ENCODE measurements at regions not wholly inside any gene's neighbourhood (a gene's known extent, or its start where the extent isn't known, plus 50 kb on each side); places are given as distances from the start of the nearest gene placed in this dataset.

GRCh38 chr14:89531661-89532335 lies 114.8 kb upstream of the FOXN3 start:
- Histone ChIP-seq H3K27ac (ENCODE audit: low read depth, low read length) (no peak overlapping the region), H3K9ac (ENCODE audit: low read length) (no peak overlapping the region), H3K9me3 (ENCODE audit: insufficient read depth, low read depth, low read length) (no peaks in the 10 kb centered on the region), H3K27me3 (ENCODE audit: insufficient read depth, low read length) (no peaks in the 10 kb centered on the region), H3K36me3 (ENCODE audit: insufficient read depth, low read length) (no peaks in the 10 kb centered on the region), H2AFZ (ENCODE audit: low read depth, low read length) (no peak overlapping the region), H3K4me2 (ENCODE audit: low read length) (no peak overlapping the region), H3K4me1 (ENCODE audit: insufficient read depth, low read length) (peaks cover 16% of the 10 kb centered on the region), H4K20me1 (ENCODE audit: insufficient read depth, low read length) (no peaks in the 10 kb centered on the region), H3K4me3 (ENCODE audit: insufficient read depth, low read depth, low read length) (no peak overlapping the region), H3K79me2 (ENCODE audit: insufficient read depth, low read length) (peaks cover 4% of the 10 kb centered on the region)
- DNase-seq (ENCODE audit: low read depth) (no peak), FAIRE-seq (no peak)
- H3K4me1 Mint-ChIP-seq (ENCODE audit: low read depth, unreplicated experiment) = peaks cover 21% of the 10 kb centered on the region
- TF ChIP-seq EZH2 (IDR thresholded peaks at IDR 0.05; ENCODE audit: insufficient read depth, low read length) = no peak
- TF ChIP-seq CTCF (IDR thresholded peaks at IDR 0.05; ENCODE audit: insufficient read depth, low read depth, low read length) = no peak
- no peak overlapping the region for H3K4me3 Mint-ChIP-seq (ENCODE audit: unreplicated experiment)
- H3K36me3 Mint-ChIP-seq (ENCODE audit: low read depth, unreplicated experiment) = peaks cover 3% of the 10 kb centered on the region
- H3K27ac Mint-ChIP-seq (ENCODE audit: unreplicated experiment) = no peak overlapping the region
- H3K9me3 Mint-ChIP-seq (ENCODE audit: unreplicated experiment) = peaks cover 3% of the 10 kb centered on the region
- no peaks in the 10 kb centered on the region for H3K27me3 Mint-ChIP-seq (ENCODE audit: low read depth, unreplicated experiment)

GRCh38 chr14:89524990-89525667 lies 108.1 kb upstream of the FOXN3 start:
- Histone ChIP-seq H4K20me1 (ENCODE audit: insufficient read depth, low read length) (no peaks in the 10 kb centered on the region), H3K4me1 (ENCODE audit: insufficient read depth, low read length) (no peaks in the 10 kb centered on the region), H3K9me3 (ENCODE audit: insufficient read depth, low read depth, low read length) (peaks cover 3% of the 10 kb centered on the region), H3K27ac (ENCODE audit: low read depth, low read length) (no peak overlapping the region), H3K4me3 (ENCODE audit: insufficient read depth, low read depth, low read length) (no peak overlapping the region), H3K4me2 (ENCODE audit: low read length) (no peak overlapping the region), H2AFZ (ENCODE audit: low read depth, low read length) (no peak overlapping the region), H3K79me2 (ENCODE audit: insufficient read depth, low read length) (peaks cover 7% of the 10 kb centered on the region), H3K27me3 (ENCODE audit: insufficient read depth, low read length) (no peaks in the 10 kb centered on the region), H3K36me3 (ENCODE audit: insufficient read depth, low read length) (no peaks in the 10 kb centered on the region), H3K9ac (ENCODE audit: low read length) (no peak overlapping the region)
- FAIRE-seq = no peak
- TF ChIP-seq CTCF (IDR thresholded peaks at IDR 0.05; ENCODE audit: insufficient read depth, low read depth, low read length) (no peak), EZH2 (IDR thresholded peaks at IDR 0.05; ENCODE audit: insufficient read depth, low read length) (no peak)
- H3K27me3 Mint-ChIP-seq (ENCODE audit: low read depth, unreplicated experiment) = no peaks in the 10 kb centered on the region
- no peak overlapping the region for H3K4me3 Mint-ChIP-seq (ENCODE audit: unreplicated experiment)
- DNase-seq (ENCODE audit: low read depth) = no peak
- H3K27ac Mint-ChIP-seq (ENCODE audit: unreplicated experiment) = no peak overlapping the region
- peaks cover 3% of the 10 kb centered on the region for H3K9me3 Mint-ChIP-seq (ENCODE audit: unreplicated experiment)
- H3K4me1 Mint-ChIP-seq (ENCODE audit: low read depth, unreplicated experiment) = peaks cover 7% of the 10 kb centered on the region
- peaks cover 7% of the 10 kb centered on the region for H3K36me3 Mint-ChIP-seq (ENCODE audit: low read depth, unreplicated experiment)

- H3K4me1 Mint-ChIP-seq (ENCODE audit: low read depth, unreplicated experiment) = peaks cover 7% of the 10 kb centered on the region
- H3K27ac Mint-ChIP-seq (ENCODE audit: unreplicated experiment) = no peak overlapping the region
- FAIRE-seq = no peak
- no peaks in the 10 kb centered on the region for H3K4me1 ChIP-seq (ENCODE audit: insufficient read depth, low read length)
- peaks cover 7% of the 10 kb centered on the region for H3K36me3 Mint-ChIP-seq (ENCODE audit: low read depth, unreplicated experiment)
- no peaks in the 10 kb centered on the region for H3K27me3 ChIP-seq (ENCODE audit: insufficient read depth, low read length)
- H3K9ac ChIP-seq (ENCODE audit: low read length) = no peak overlapping the region
- H3K9me3 Mint-ChIP-seq (ENCODE audit: unreplicated experiment) = peaks cover 3% of the 10 kb centered on the region
- no peak overlapping the region for H3K27ac ChIP-seq (ENCODE audit: low read depth, low read length)
- H3K9me3 ChIP-seq (ENCODE audit: insufficient read depth, low read depth, low read length) = peaks cover 3% of the 10 kb centered on the region
- H3K4me3 ChIP-seq (ENCODE audit: insufficient read depth, low read depth, low read length) = no peak overlapping the region
- H3K36me3 ChIP-seq (ENCODE audit: insufficient read depth, low read length) = no peaks in the 10 kb centered on the region
- no peak overlapping the region for H3K4me3 Mint-ChIP-seq (ENCODE audit: unreplicated experiment)
- H3K79me2 ChIP-seq (ENCODE audit: insufficient read depth, low read length) = peaks cover 7% of the 10 kb centered on the region
- no peaks in the 10 kb centered on the region for H4K20me1 ChIP-seq (ENCODE audit: insufficient read depth, low read length)
- no peak overlapping the region for H3K4me2 ChIP-seq (ENCODE audit: low read length)
- H2AFZ ChIP-seq (ENCODE audit: low read depth, low read length) = no peak overlapping the region
- H3K27me3 Mint-ChIP-seq (ENCODE audit: low read depth, unreplicated experiment) = no peaks in the 10 kb centered on the region
- no peak for TF ChIP-seq CTCF (IDR thresholded peaks at IDR 0.05; ENCODE audit: insufficient read depth, low read depth, low read length)
- no peak for TF ChIP-seq EZH2 (IDR thresholded peaks at IDR 0.05; ENCODE audit: insufficient read depth, low read length)
- DNase-seq (ENCODE audit: low read depth) = no peak
Observed at GRCh38 chr14:89524412-89524811, 107.4 kb upstream of the FOXN3 start.
